H7 (cell line): ENCODE measurements at regions not wholly inside any gene's neighbourhood (a gene's known extent, or its start where the extent isn't known, plus 50 kb on each side); places are given as distances from the start of the nearest gene placed in this dataset.
"Not testable (repeated sequence)": the region's sequence is repeated elsewhere in the genome, so short reads cannot be mapped to it uniquely, and the experiment has no call there.

Source experiments
- DNase-seq: peaks from one replicate; pipeline ENCODE4 v3.0.0; 2012
- H3K27me3 ChIP-seq: 2 replicates; pipeline ENCODE4 v1.6.0; 2011; ENCODE audit warnings: mild to moderate bottlenecking, low read length; ENCODE audit not compliant: control insufficient read depth, insufficient read depth
- H3K36me3 ChIP-seq: replicated peaks from 2 replicates; pipeline ENCODE4 v1.5.1; 2011; ENCODE audit warnings: low read length; ENCODE audit not compliant: control insufficient read depth, insufficient read depth
- H3K4me3 ChIP-seq: 2 replicates; pipeline ENCODE4 v1.5.1; 2011; ENCODE audit warnings: low read depth, mild to moderate bottlenecking, control low read depth, low read length, moderate library complexity; ENCODE audit not compliant: insufficient read depth

GRCh38 chr7:156534925-156535324, 105.6 kb upstream of the RNF32 start:
- Histone ChIP-seq H3K27me3 (no peaks in the 10 kb centered on the region), H3K4me3 (no peak overlapping the region), H3K36me3 (no peaks in the 10 kb centered on the region)
- DNase-seq, result no peak

DNA sequence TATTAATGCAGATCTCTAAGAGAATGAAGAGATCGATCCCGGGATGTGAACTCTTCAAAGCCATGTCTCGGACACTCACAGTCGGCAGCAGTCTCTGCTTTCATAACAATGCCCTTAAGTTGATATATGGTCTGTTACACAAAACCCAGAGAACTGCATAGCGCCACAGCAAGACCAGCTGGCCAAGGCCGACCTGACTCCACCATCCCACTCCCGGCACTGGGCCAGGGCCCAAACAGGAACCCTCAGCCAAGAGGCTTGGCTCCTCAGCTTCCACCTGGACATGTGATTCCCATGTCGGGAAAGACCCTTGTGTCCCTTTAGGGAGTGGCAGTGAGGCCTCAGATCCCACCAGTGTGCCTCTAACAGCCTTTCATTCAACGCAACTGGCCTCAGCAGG, 106.6 kb upstream of the RNF32 start:
- Histone ChIP-seq H3K36me3 (no peaks in the 10 kb centered on the region), H3K27me3 (no peaks in the 10 kb centered on the region), H3K4me3 (no peak overlapping the region)
- DNase-seq, result no peak

DNA sequence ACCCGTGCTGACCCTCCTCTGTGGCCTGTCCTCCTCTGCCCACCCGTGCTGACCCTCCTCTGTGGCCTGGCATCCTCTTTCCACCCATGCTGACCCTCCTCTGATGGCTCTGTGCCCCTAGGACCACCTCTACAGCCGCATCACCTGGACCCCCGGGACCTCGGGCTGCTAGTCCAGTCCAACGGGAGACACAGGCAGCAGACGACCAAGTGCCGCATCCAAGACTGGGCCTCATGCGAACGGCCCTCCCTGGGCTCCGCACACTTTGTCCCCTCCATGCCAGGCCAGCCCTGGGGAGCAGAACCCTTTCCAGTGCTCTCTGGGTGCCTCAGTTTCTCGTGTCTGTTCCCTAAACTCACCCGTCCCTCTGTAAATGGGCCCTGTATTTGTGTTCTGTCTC, 107.2 kb upstream of the RNF32 start:
- Histone ChIP-seq H3K27me3 (no peaks in the 10 kb centered on the region), H3K36me3 (no peaks in the 10 kb centered on the region), H3K4me3 (no peak overlapping the region)
- DNase-seq, result no peak

- Histone ChIP-seq H3K27me3 (no peaks in the 10 kb centered on the region), H3K4me3 (no peak overlapping the region), H3K36me3 (no peaks in the 10 kb centered on the region)
- DNase-seq, result no peak
These were observed 108.5 kb upstream of the RNF32 start for GRCh38 chr7:156532016-156532602.

DNA sequence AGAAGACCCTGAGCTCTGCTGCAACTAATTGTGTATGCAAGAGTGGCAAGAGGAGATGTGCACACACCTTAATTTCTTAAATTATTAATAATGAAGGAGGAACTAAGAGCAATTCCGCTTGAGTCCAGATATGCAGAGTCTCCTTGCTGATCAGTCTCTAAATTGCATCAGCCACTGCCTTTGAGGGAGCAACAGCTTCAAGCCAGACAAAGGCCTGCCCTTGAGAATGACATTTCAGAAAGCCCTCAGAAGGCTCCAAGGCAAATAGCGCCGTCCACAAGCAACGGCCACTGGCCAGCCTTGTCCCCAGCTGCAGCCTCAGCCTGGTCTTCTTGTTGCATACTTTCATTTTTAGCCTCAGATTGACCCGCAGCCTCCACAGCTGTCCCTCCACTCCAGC, 110.6 kb upstream of the RNF32 start:
- DNase-seq, result no peak
- H3K27me3 ChIP-seq, result no peaks in the 10 kb centered on the region
- H3K36me3 ChIP-seq, result no peaks in the 10 kb centered on the region
- no peak overlapping the region for H3K4me3 ChIP-seq

DNA sequence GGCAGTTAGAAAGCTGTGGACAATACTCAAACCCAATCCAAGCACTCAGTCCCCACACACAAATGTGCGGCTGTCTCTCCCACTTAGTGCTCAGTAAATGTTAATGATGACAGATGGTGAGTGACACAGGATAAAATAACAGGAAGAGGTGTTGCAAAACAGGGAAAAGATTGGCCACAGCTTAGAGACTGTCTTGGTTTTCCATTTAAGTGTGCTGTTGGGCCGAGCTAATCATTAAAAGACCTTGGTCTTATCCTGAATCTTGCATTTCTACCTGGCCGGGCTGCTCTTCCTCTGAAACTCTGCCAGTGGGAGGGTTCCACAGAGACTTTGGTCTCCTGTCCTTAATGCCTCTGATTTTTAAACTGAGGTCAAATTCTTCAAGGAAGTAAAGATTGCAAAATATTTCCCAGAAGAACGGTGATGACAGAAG, 113.1 kb upstream of the RNF32 start:
- H3K4me3 ChIP-seq, result no peak overlapping the region
- H3K36me3 ChIP-seq, result no peaks in the 10 kb centered on the region
- DNase-seq, result no peak
- no peaks in the 10 kb centered on the region for H3K27me3 ChIP-seq

DNA sequence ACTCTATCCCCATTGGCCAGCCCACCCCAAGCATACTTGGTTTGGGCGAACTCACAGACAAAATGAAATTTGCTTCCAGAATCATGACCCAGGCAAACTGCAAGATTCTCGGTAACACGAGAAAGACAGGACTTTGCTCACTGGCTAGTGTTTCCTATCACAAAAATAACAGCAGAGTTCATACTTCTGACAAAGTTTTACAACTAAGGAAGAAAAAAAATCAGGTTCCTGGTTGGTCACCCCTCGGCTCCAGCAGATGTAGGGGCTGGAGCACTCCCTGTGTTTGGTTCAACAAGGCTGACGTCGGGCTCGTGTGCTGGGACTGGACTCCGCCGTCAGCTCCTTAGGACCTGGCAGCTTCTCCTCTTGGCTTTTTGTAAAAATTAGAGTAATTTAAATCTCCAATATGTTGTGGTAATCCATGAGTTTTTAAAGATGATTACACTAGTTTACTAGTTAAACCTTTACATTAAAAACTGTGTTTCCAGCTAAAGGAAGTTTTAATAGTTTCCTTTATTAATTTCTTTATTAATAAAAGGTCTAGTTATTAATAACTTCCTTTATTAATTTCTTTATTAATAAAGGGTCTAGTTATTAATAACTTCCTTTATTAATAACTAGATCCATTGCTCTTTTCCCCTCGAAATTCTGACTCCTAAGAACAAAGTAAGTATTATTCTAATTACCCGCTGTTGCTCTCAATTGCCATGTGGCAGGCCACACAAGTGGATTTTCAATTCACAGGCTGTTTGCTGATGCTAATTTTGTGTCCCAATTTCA, 115.6 kb upstream of the RNF32 start:
- no peaks in the 10 kb centered on the region for H3K36me3 ChIP-seq
- no peaks in the 10 kb centered on the region for H3K27me3 ChIP-seq
- H3K4me3 ChIP-seq, result no peak overlapping the region
- no peak for DNase-seq

DNA sequence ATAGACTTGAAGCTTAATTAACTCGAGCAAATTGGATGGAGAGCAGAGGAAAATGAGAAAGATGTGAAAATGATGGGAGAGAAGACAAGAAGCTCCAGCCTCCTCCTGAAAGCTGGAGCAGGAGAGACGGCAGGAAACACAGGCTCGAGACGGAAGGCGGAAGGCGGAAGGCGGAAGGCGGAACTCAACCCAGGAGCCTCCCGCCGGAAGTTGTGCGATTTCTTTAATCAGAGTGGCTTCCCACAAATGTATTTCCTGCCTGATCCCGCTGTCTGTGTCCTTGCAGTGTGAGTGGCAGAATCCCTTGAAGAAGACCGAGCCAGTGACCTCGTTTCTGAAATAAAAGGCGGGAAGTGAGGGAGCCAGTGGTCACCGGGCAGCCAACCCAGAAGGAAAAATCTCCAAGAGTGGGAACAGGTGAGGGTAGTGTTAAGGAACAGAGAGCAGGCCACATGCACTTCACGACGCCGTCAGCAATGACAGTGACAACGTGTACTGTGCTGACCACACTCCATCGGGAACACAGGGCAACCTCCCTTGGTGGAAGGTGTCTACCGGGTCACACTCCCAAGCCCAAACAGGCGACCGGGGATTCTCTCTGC, 117.0 kb upstream of the RNF32 start:
- DNase-seq, result no peak
- Histone ChIP-seq H3K27me3 (no peaks in the 10 kb centered on the region), H3K4me3 (no peak overlapping the region), H3K36me3 (no peaks in the 10 kb centered on the region)

DNA sequence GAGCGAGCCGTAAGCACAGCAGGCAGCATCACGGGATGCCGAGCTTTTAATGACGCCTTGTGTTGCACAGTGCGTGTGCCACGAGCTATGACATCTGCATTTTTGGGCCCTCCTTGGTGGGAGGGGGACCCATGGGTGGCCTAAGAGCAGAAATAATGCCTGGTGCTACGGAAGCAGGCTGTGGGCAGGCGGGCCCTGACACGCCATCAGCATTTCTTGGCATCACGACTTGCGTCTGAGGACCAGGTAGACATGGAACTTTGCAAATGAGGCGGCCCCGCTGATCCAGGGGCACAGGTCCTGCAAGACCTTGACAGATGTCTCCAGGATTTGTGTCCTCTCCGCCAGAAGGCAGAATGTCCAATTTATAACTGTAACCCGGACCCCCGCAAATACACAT, 117.8 kb upstream of the RNF32 start:
- no peaks in the 10 kb centered on the region for H3K36me3 ChIP-seq

DNA sequence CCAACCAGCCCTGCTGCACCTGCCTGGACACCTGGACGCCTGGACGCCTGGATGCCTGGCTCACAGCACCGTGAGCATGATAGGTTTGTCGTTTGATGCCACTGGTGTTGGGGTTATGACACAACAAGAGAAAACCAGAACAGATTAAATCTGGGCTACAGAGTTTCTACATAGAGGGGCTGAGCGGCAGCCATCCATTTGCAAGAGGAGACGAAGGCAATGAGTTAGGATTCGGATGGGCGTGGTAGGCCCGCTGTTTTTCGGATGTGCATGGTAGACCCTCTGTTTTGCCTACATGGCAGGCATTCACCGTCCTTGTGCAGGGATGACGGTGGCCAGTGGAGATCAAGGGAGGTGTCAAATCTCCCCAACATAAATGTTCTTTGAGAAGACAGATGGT, 121.5 kb upstream of the RNF32 start:
- Histone ChIP-seq H3K4me3 (no peak overlapping the region), H3K27me3 (no peaks in the 10 kb centered on the region), H3K36me3 (no peaks in the 10 kb centered on the region)
- DNase-seq, result no peak

More for the DNA sequence above, 117.8 kb upstream of the RNF32 start:
- Histone ChIP-seq H3K27me3 (no peaks in the 10 kb centered on the region), H3K4me3 (no peak overlapping the region)
- DNase-seq, result no peak

- no peaks in the 10 kb centered on the region for H3K36me3 ChIP-seq
- H3K27me3 ChIP-seq, result no peaks in the 10 kb centered on the region
- DNase-seq, result no peak
- H3K4me3 ChIP-seq, result no peak overlapping the region
These were observed 122.1 kb upstream of the RNF32 start for GRCh38 chr7:156518466-156518865.

DNA sequence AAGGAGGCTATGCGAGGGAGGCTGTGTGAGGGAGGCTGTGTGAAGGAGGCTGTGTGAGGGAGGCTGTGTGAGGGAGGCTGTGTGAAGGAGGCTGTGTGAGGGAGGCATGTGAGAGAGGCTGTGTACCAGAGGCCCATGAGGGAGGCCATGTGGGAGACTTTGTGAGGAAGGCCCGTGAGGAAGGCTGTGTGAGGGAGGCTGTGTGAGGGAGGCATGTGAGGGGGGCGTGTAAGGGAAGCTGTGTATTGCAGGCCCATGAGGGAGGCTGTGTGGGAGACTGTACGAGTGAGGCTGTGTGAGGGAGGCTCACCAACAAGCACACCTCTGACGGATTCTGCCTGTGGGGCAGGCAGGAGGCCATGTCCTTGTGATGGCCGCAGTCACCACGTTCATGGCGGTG, 122.7 kb upstream of the RNF32 start:
- not testable (repeated sequence) for H3K36me3 ChIP-seq, H3K4me3 ChIP-seq, H3K27me3 ChIP-seq, DNase-seq

- H3K4me3 ChIP-seq, result no peak overlapping the region
- DNase-seq, result no peak
These were observed 123.7 kb upstream of the RNF32 start for GRCh38 chr7:156516791-156517378.

GRCh38 chr7:156515911-156516790, 124.4 kb upstream of the RNF32 start:
- peak; percentile 32 for DNase-seq
- Histone ChIP-seq H3K27me3 (no peaks in the 10 kb centered on the region), H3K36me3 (no peaks in the 10 kb centered on the region), H3K4me3 (no peak overlapping the region)

More at GRCh38 chr7:156516791-156517378, 123.7 kb upstream of the RNF32 start:
- H3K36me3 ChIP-seq, result no peaks in the 10 kb centered on the region
- no peaks in the 10 kb centered on the region for H3K27me3 ChIP-seq
